ENCODE measurements at regions not wholly inside any gene's neighbourhood (a gene's known extent, or its start where the extent isn't known, plus 50 kb on each side); places are given as distances from the start of the nearest gene placed in this dataset.
A peak's percentile ranks its signal among the peaks of the same experiment; 100 is the strongest.

GRCh38 chr2:15691586-15692310, 100.1 kb downstream of the DDX1 start:
- Histone ChIP-seq H3K9me3 (no peaks in the 10 kb centered on the region), H3K27me3 (no peaks in the 10 kb centered on the region), H3K27ac (no peak overlapping the region), H3K36me3 (no peaks in the 10 kb centered on the region), H3K4me3 (no peak overlapping the region), H3K4me1 (no peaks in the 10 kb centered on the region)
- WGBS, 2 donors, result 81 to 97% methylated on average over 11 to 12 of the region's 12 CpGs
- no peak for TF ChIP-seq CTCF (IDR thresholded peaks at IDR 0.05)
- no peak for TF ChIP-seq EP300 (IDR thresholded peaks at IDR 0.05)
- no peak for TF ChIP-seq POLR2A (IDR thresholded peaks at IDR 0.05)
- TF ChIP-seq POLR2AphosphoS5 (IDR thresholded peaks at IDR 0.05), result no peak
- ATAC-seq (ENCODE audit: low FRiP score in 2 of 2) (no peak), DNase-seq (no peak)

- DNase-seq (no peak), ATAC-seq (ENCODE audit: low FRiP score in 2 of 2) (no peak)
- TF ChIP-seq POLR2A (IDR thresholded peaks at IDR 0.05) (no peak), POLR2AphosphoS5 (IDR thresholded peaks at IDR 0.05) (no peak), CTCF (IDR thresholded peaks at IDR 0.05) (no peak), EP300 (IDR thresholded peaks at IDR 0.05) (no peak)
- Histone ChIP-seq H3K4me1 (no peaks in the 10 kb centered on the region), H3K27ac (no peak overlapping the region), H3K36me3 (no peaks in the 10 kb centered on the region), H3K27me3 (no peaks in the 10 kb centered on the region), H3K9me3 (no peaks in the 10 kb centered on the region), H3K4me3 (no peak overlapping the region)
- WGBS, 2 donors, result 93 to 96% methylated on average over 15 of the region's 15 CpGs
Observed at GRCh38 chr2:15692551-15693377, 101.1 kb downstream of the DDX1 start.

- Histone ChIP-seq H3K4me3 (no peak overlapping the region), H3K27ac (no peak overlapping the region), H3K36me3 (no peaks in the 10 kb centered on the region), H3K9me3 (no peaks in the 10 kb centered on the region), H3K27me3 (no peaks in the 10 kb centered on the region), H3K4me1 (no peaks in the 10 kb centered on the region)
- ATAC-seq (ENCODE audit: low FRiP score in 2 of 2) (no peak), DNase-seq (no peak)
- TF ChIP-seq EP300 (IDR thresholded peaks at IDR 0.05) (no peak), POLR2AphosphoS5 (IDR thresholded peaks at IDR 0.05) (no peak), CTCF (IDR thresholded peaks at IDR 0.05) (no peak), POLR2A (IDR thresholded peaks at IDR 0.05) (no peak)
- 93 to 99% methylated on average over 4 of the region's 4 CpGs for WGBS, 2 donors
Observed at GRCh38 chr2:15693382-15693781, 101.7 kb downstream of the DDX1 start.

- DNase-seq (peak in 1 of 2 donors; percentile 79), ATAC-seq (ENCODE audit: low FRiP score in 2 of 2) (no peak)
- H3K4me3 ChIP-seq, result no peak overlapping the region
- H3K9me3 ChIP-seq, result no peaks in the 10 kb centered on the region
- no peaks in the 10 kb centered on the region for H3K4me1 ChIP-seq
- H3K27ac ChIP-seq, result no peak overlapping the region
- TF ChIP-seq EP300 (IDR thresholded peaks at IDR 0.05) (no peak), CTCF (IDR thresholded peaks at IDR 0.05) (no peak), POLR2A (IDR thresholded peaks at IDR 0.05) (no peak), POLR2AphosphoS5 (IDR thresholded peaks at IDR 0.05) (no peak)
- no peaks in the 10 kb centered on the region for H3K27me3 ChIP-seq
- WGBS, 2 donors, result 72 to 76% methylated on average over 16 of the region's 16 CpGs
- no peaks in the 10 kb centered on the region for H3K36me3 ChIP-seq
Observed at GRCh38 chr2:15693926-15694588, 102.4 kb downstream of the DDX1 start.
